Gastrocnemius medialis (tissue), 4 donors: ENCODE measurements at regions not wholly inside any gene's neighbourhood (a gene's known extent, or its start where the extent isn't known, plus 50 kb on each side); places are given as distances from the start of the nearest gene placed in this dataset.

ENCODE experiments used
- ATAC-seq, 2 donors: fragments of 150-250 bp; one replicate each; pipeline ENCODE4 v1.9.1; 2016
- DNase-seq, 2 donors: peaks; one replicate each; pipeline ENCODE4 v3.0.0-alpha.2; 2019
- H3K27ac ChIP-seq, 4 donors: fragments of 200-600 bp; sonication (generic); 1 replicate in 1 of 4; 2 replicates in 3 of 4; pipeline ENCODE4 v1.5.1; 2016 to 2018; ENCODE audit warnings: mild to moderate bottlenecking in 2 of 4, moderate library complexity in 1 of 4
- H3K27me3 ChIP-seq, 3 donors: fragments of 200-600 bp; sonication (generic) in 2 of 3; 1 replicate in 1 of 3; 2 replicates in 2 of 3; pipeline versions ENCODE4 v1.5.1 to v1.6.0; 2016 to 2019; ENCODE audit warnings: mild to moderate bottlenecking in 1 of 3, moderate library complexity in 1 of 3
- H3K36me3 ChIP-seq, 2 donors: fragments of 200-600 bp; sonication (generic) in 1 of 2; one replicate each; pipeline ENCODE4 v1.5.1; 2017 to 2018
- H3K4me1 ChIP-seq, 2 donors: fragments of 200-600 bp; sonication (generic) in 1 of 2; one replicate each; pipeline ENCODE4 v1.5.1; 2016 to 2017; ENCODE audit warnings: mild to moderate bottlenecking in 2 of 2
- H3K4me3 ChIP-seq, 4 donors: fragments of 200-600 bp; sonication (generic) in 3 of 4; 1 replicate in 1 of 4; 2 replicates in 3 of 4; pipeline ENCODE4 v1.5.1; 2016 to 2019; ENCODE audit warnings: mild to moderate bottlenecking in 2 of 4
- H3K9me3 ChIP-seq, 3 donors: fragments of 200-600 bp; sonication (generic) in 2 of 3; 1 replicate in 1 of 3; 2 replicates in 2 of 3; pipeline ENCODE4 v1.5.1; 2016 to 2019
- CTCF ChIP-seq, 5 experiments: fragments of 450-650 bp in 3 of 5; fragments of 200-600 bp in 2 of 5; sonication (generic) in 2 of 5; IDR thresholded peaks in 4 of 5; conservative IDR thresholded peaks in 1 of 5; 1 replicate in 4 of 5; 2 replicates in 1 of 5; pipeline ENCODE4 v1.5.1; 2016 to 2019; ENCODE audit warnings: antibody characterized with exemption in 5 of 5, mild to moderate bottlenecking in 3 of 5, moderate library complexity in 3 of 5
- POLR2A ChIP-seq, 2 donors: fragments of 450-650 bp; IDR thresholded peaks; one replicate each; pipeline ENCODE4 v1.6.1; 2017; ENCODE audit warnings: antibody characterized with exemption in 2 of 2, mild to moderate bottlenecking in 2 of 2, moderate library complexity in 2 of 2
- in situ Hi-C, 4 donors: fragments of 200-750 bp; cut with MboI; loops; one replicate each; pipeline versions ENCODE4 v1.15.0 to v1.8.0; 2017; ENCODE audit warnings: low sequenced_read_pairs in 4 of 4
- intact Hi-C: fragments of 100-400 bp; cut with DNase I; formaldehyde crosslinking; loops from one replicate; pipeline ENCODE4 v1.15.1; 2023; ENCODE audit warnings: low total_unique reads

- Histone ChIP-seq H3K4me3 (no peak overlapping the region), H3K27ac (no peak overlapping the region), H3K4me1 (peaks cover 7% of the 10 kb centered on the region in 2 donors), H3K9me3 (no peaks in the 10 kb centered on the region), H3K36me3 (no peaks in the 10 kb centered on the region), H3K27me3 (no peaks in the 10 kb centered on the region)
- TF ChIP-seq CTCF (IDR thresholded peaks at IDR 0.05 in 4 of 5, conservative IDR thresholded peaks at IDR 0.05 in 1 of 5) (no peak), POLR2A (IDR thresholded peaks at IDR 0.05) (no peak)
- in situ Hi-C loops: no loop called here
- no peak for DNase-seq
- no peak for ATAC-seq
- intact Hi-C loops: loop anchor here (10.0 kb wide), 1 partner anchor 260 kb away; no protein-coding TSS in a partner anchor
Observed at GRCh38 chr13:99724633-99725517, 223.6 kb downstream of the TM9SF2 start.

GRCh38 chr13:99723878-99724277, 222.6 kb downstream of the TM9SF2 start:
- Histone ChIP-seq H3K4me1 (peaks cover 7% of the 10 kb centered on the region in 2 donors), H3K9me3 (no peaks in the 10 kb centered on the region), H3K27me3 (no peaks in the 10 kb centered on the region), H3K4me3 (no peak overlapping the region), H3K27ac (no peak overlapping the region), H3K36me3 (no peaks in the 10 kb centered on the region)
- intact Hi-C loops (loop anchor here (10.0 kb wide), 1 partner anchor 259 kb away; no protein-coding TSS in a partner anchor), in situ Hi-C loops (no loop called here)
- TF ChIP-seq CTCF (IDR thresholded peaks at IDR 0.05 in 4 of 5, conservative IDR thresholded peaks at IDR 0.05 in 1 of 5): no peak
- no peak for TF ChIP-seq POLR2A (IDR thresholded peaks at IDR 0.05)
- ATAC-seq (no peak), DNase-seq (no peak)

- Histone ChIP-seq H3K9me3 (no peaks in the 10 kb centered on the region), H3K4me1 (peaks cover 7% of the 10 kb centered on the region in 2 donors), H3K36me3 (no peaks in the 10 kb centered on the region), H3K27me3 (no peaks in the 10 kb centered on the region), H3K27ac (no peak overlapping the region), H3K4me3 (no peak overlapping the region)
- ATAC-seq: no peak
- no peak for DNase-seq
- no peak for TF ChIP-seq POLR2A (IDR thresholded peaks at IDR 0.05)
- no peak for TF ChIP-seq CTCF (IDR thresholded peaks at IDR 0.05 in 4 of 5, conservative IDR thresholded peaks at IDR 0.05 in 1 of 5)
- intact Hi-C loops (loop anchor here (10.0 kb wide), 1 partner anchor 258 kb away; no protein-coding TSS in a partner anchor), in situ Hi-C loops (no loop called here)
Observed at GRCh38 chr13:99722931-99723330, 221.7 kb downstream of the TM9SF2 start.

- H3K9me3 ChIP-seq: no peaks in the 10 kb centered on the region
- intact Hi-C loops (loop anchor here (10.0 kb wide), 1 partner anchor 258 kb away; no protein-coding TSS in a partner anchor), in situ Hi-C loops (no loop called here)
- peaks cover 7% of the 10 kb centered on the region in 2 donors for H3K4me1 ChIP-seq
- no peak for DNase-seq
- TF ChIP-seq POLR2A (IDR thresholded peaks at IDR 0.05): no peak
- TF ChIP-seq CTCF (IDR thresholded peaks at IDR 0.05 in 4 of 5, conservative IDR thresholded peaks at IDR 0.05 in 1 of 5): no peak
- H3K36me3 ChIP-seq: no peaks in the 10 kb centered on the region
- H3K27me3 ChIP-seq: no peaks in the 10 kb centered on the region
- no peak for ATAC-seq
- no peak overlapping the region for H3K4me3 ChIP-seq
- no peak overlapping the region for H3K27ac ChIP-seq
Observed at GRCh38 chr13:99722338-99722818, 221.1 kb downstream of the TM9SF2 start.
